ENCODE measurements at regions not wholly inside any gene's neighbourhood (a gene's known extent, or its start where the extent isn't known, plus 50 kb on each side); places are given as distances from the start of the nearest gene placed in this dataset.

DNA sequence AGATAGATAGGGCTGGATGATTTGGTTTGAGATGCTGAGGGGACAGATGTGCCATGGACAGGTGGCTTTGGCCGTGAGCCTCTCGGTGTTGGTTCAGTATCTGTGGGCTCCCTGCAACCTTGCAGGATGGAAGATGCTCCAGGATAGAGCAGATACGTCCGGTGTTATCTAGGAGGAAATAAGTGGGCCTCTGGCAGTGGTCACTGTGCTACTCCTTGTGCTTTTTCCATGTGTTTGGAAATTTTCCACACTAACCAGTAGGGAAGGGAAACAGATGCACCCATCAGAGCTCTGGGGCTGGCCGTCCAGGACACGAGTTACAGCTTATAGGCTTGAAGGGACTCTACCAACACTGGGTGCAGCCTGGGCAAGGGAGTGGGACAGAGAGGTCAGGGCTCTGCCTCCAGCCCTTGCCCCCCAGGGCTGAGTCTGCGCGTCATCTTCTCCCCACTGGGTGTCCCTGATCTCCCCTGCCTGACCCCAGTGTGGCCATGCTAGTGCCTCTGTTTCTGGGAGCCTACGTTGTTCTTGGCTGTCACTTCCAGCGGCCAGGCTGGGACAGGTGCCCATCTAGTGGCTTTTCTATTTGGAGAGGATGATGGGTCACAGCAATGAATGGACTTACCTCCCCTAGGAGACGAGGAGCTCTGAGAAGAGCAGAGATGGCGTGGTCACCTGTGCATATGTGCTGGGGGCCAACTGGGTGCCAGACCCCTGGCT is 166.9 kb downstream of the SEC14L1 start:
- Histone ChIP-seq H3K4me2 (ENCODE audit: extremely low read depth, insufficient read depth, low read length) (no peak overlapping the region), H3K79me2 (ENCODE audit: control insufficient read depth, insufficient read depth, low read length) (no peaks in the 10 kb centered on the region), H4K20me1 (ENCODE audit: control insufficient read depth, extremely low read depth, insufficient read depth, low read length) (no peaks in the 10 kb centered on the region)

DNA sequence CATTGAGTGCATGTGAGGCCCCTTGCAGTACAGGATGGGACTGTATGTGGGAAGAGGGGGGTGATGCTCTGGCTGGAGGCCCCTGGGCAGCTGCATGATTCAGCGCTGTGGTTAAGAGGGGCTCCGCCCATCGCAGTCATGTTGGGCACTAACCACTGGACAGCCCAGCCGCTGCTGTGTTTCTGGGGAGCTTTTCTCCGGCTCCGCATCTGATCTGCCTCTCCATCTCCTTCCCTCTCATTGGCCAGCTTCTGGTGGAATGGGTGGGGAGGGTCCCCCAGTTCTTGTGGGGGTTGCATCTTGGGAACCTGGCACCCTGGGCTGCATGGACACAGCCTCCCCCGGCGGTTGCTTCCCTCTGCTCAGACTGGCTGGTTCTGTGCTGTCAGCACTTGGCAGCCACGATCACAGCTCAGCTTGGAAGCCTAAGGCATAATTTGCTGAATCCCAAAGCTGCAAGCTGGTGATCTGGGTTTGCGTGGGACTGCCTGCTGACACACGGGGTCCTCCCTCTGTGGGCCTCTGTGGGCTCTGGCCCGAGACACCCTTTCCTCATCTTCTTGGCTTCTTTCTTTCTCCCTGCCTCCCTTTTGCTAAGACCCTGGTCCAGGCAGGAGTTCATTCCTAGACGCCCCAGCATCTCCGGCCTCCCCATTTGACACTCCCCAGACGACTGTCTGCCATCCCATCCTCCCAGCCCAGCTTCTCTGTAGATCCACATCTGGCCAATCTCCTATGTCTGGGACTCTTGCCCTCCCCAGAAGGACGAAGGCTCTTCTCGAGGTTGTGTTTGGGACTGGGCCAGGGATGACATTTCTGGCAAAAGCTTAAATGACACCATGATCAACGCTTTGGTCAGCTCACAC is 168.3 kb downstream of the SEC14L1 start:
- H3K4me2 ChIP-seq (ENCODE audit: extremely low read depth, insufficient read depth, low read length) = peak overlapping the region; percentile 61
- no peak overlapping the region for H3K4me3 ChIP-seq (replicated peaks in 1 of 4; ENCODE audit: control extremely low read depth in 1 of 4, insufficient read depth in 1 of 4, low read depth in 3 of 4, low read length in 4 of 4)
- H4K20me1 ChIP-seq (ENCODE audit: control insufficient read depth, extremely low read depth, insufficient read depth, low read length) = no peaks in the 10 kb centered on the region
- peak overlapping the region; percentile 56 for H3K27ac ChIP-seq (ENCODE audit: insufficient read depth, low read length)
- no peak for TF ChIP-seq EZH2 (IDR thresholded peaks at IDR 0.05; ENCODE audit: low read length, missing control alignments)
- TF ChIP-seq, protein P1, sequence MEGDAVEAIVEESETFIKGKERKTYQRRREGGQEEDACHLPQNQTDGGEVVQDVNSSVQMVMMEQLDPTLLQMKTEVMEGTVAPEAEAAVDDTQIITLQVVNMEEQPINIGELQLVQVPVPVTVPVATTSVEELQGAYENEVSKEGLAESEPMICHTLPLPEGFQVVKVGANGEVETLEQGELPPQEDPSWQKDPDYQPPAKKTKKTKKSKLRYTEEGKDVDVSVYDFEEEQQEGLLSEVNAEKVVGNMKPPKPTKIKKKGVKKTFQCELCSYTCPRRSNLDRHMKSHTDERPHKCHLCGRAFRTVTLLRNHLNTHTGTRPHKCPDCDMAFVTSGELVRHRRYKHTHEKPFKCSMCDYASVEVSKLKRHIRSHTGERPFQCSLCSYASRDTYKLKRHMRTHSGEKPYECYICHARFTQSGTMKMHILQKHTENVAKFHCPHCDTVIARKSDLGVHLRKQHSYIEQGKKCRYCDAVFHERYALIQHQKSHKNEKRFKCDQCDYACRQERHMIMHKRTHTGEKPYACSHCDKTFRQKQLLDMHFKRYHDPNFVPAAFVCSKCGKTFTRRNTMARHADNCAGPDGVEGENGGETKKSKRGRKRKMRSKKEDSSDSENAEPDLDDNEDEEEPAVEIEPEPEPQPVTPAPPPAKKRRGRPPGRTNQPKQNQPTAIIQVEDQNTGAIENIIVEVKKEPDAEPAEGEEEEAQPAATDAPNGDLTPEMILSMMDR (conservative IDR thresholded peaks at IDR 0.05 in 1 of 2, IDR thresholded peaks at IDR 0.05 in 1 of 2; ENCODE audit: low read depth in 1 of 2, low read length in 2 of 2) = no peak
- no peak overlapping the region for H2AFZ ChIP-seq (ENCODE audit: low read length)
- peak; percentile 82 to 86 for DNase-seq (ENCODE audit: low read depth in 2 of 2)
- H3K27me3 ChIP-seq (ENCODE audit: control insufficient read depth, insufficient read depth, low read length) = no peaks in the 10 kb centered on the region
- H3K4me1 ChIP-seq (ENCODE audit: control insufficient read depth, extremely low read depth, insufficient read depth, low read length) = peaks cover 21% of the 10 kb centered on the region
- no peaks in the 10 kb centered on the region for H3K36me3 ChIP-seq (ENCODE audit: control insufficient read depth, insufficient read depth, low read length)
- H3K79me2 ChIP-seq (ENCODE audit: control insufficient read depth, insufficient read depth, low read length) = no peaks in the 10 kb centered on the region
- H3K9me3 ChIP-seq (ENCODE audit: control insufficient read depth, insufficient read depth, low read depth, low read length) = no peaks in the 10 kb centered on the region
- H3K9ac ChIP-seq (ENCODE audit: insufficient read depth, low read length) = no peak overlapping the region

More for the DNA sequence above, 166.9 kb downstream of the SEC14L1 start:
- TF ChIP-seq, protein P1 (conservative IDR thresholded peaks at IDR 0.05 in 1 of 2, IDR thresholded peaks at IDR 0.05 in 1 of 2; ENCODE audit: low read depth in 1 of 2, low read length in 2 of 2) = no peak
- TF ChIP-seq EZH2 (IDR thresholded peaks at IDR 0.05; ENCODE audit: low read length, missing control alignments) = no peak
- Histone ChIP-seq H3K27me3 (ENCODE audit: control insufficient read depth, insufficient read depth, low read length) (no peaks in the 10 kb centered on the region), H2AFZ (ENCODE audit: low read length) (no peak overlapping the region), H3K4me1 (ENCODE audit: control insufficient read depth, extremely low read depth, insufficient read depth, low read length) (peaks cover 16% of the 10 kb centered on the region), H3K9me3 (ENCODE audit: control insufficient read depth, insufficient read depth, low read depth, low read length) (no peaks in the 10 kb centered on the region), H3K27ac (ENCODE audit: insufficient read depth, low read length) (no peak overlapping the region), H3K9ac (ENCODE audit: insufficient read depth, low read length) (no peak overlapping the region), H3K36me3 (ENCODE audit: control insufficient read depth, insufficient read depth, low read length) (no peaks in the 10 kb centered on the region), H3K4me3 (replicated peaks in 1 of 4; ENCODE audit: control extremely low read depth in 1 of 4, insufficient read depth in 1 of 4, low read depth in 3 of 4, low read length in 4 of 4) (no peak overlapping the region)
- no peak for DNase-seq (ENCODE audit: low read depth in 2 of 2)

DNA sequence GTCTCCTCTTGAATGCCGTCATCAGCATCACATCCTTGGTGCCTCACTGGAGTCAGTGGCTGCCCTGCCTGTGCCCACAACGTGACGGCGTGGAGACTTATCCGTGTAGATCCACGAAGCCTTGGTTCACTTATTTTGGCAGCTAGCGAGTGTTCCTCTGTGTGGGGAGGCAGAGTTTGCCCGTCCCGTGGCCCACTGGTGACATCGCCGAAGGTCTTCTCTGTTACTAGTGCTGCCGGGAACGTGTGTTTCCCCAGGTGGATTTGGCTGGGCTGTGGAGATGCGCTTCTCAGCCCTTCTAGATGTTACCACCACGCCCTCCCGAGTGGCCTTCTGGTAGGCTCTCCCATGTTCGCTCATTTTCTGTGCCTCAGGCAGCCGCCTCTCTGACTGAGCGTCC is 169.6 kb downstream of the SEC14L1 start:
- no peak for DNase-seq (ENCODE audit: low read depth in 2 of 2)
- Histone ChIP-seq H3K36me3 (ENCODE audit: control insufficient read depth, insufficient read depth, low read length) (no peaks in the 10 kb centered on the region), H4K20me1 (ENCODE audit: control insufficient read depth, extremely low read depth, insufficient read depth, low read length) (no peaks in the 10 kb centered on the region), H3K9me3 (ENCODE audit: control insufficient read depth, insufficient read depth, low read depth, low read length) (no peaks in the 10 kb centered on the region), H3K4me1 (ENCODE audit: control insufficient read depth, extremely low read depth, insufficient read depth, low read length) (peaks cover 17% of the 10 kb centered on the region), H2AFZ (ENCODE audit: low read length) (no peak overlapping the region), H3K27me3 (ENCODE audit: control insufficient read depth, insufficient read depth, low read length) (no peaks in the 10 kb centered on the region), H3K79me2 (ENCODE audit: control insufficient read depth, insufficient read depth, low read length) (no peaks in the 10 kb centered on the region), H3K9ac (ENCODE audit: insufficient read depth, low read length) (no peak overlapping the region), H3K27ac (ENCODE audit: insufficient read depth, low read length) (no peak overlapping the region), H3K4me3 (replicated peaks in 1 of 4; ENCODE audit: control extremely low read depth in 1 of 4, insufficient read depth in 1 of 4, low read depth in 3 of 4, low read length in 4 of 4) (no peak overlapping the region), H3K4me2 (ENCODE audit: extremely low read depth, insufficient read depth, low read length) (no peak overlapping the region)
- TF ChIP-seq, protein P1 (conservative IDR thresholded peaks at IDR 0.05 in 1 of 2, IDR thresholded peaks at IDR 0.05 in 1 of 2; ENCODE audit: low read depth in 1 of 2, low read length in 2 of 2) = no peak
- no peak for TF ChIP-seq EZH2 (IDR thresholded peaks at IDR 0.05; ENCODE audit: low read length, missing control alignments)
